HG03565 (cell line): ENCODE measurements at regions not wholly inside any gene's neighbourhood (a gene's known extent, or its start where the extent isn't known, plus 50 kb on each side); places are given as distances from the start of the nearest gene placed in this dataset.

ENCODE experiments used
- ATAC-seq: cut with Tn5 transposase; IDR thresholded peaks from one replicate; pipeline ENCODE4 v1.9.1; 2021; ENCODE audit warnings: mild to moderate bottlenecking, moderate library complexity; ENCODE audit not compliant: unreplicated experiment

DNA sequence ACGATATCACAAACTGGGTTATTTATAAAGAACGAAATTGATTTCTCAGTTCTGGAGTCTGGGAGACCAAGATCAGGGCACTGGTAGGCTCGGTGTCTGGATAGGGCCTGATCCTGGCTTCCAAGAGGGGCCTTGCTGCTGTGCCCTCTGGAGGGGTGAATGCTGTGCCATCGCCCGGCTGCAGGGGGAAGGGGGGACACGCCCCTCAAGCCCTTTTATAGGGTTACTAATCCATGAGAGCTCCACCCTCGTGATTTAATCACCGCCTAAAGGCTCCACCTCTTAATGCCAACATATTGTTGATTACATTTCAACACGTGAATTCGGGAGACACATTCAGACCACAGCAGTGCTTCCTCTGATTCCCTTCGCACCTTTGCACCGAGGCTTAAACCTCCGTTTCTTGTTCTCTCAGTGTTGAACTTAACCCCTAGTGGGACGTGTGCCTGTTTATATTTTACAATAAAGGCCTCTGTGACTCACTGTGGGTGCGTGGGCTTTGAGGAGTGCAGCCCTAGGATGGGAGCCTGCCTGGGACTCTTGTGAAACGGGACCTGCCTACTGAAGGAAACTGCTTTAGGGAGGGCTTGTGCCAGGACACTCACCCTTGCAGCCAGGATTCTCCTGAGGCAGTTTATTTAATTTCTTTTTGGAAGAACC lies 52.4 kb upstream of the SPATA13 start:
- no peak for ATAC-seq

- no peak for ATAC-seq
These were observed 51.9 kb upstream of the SPATA13 start for GRCh38 chr13:24108615-24108965.

DNA sequence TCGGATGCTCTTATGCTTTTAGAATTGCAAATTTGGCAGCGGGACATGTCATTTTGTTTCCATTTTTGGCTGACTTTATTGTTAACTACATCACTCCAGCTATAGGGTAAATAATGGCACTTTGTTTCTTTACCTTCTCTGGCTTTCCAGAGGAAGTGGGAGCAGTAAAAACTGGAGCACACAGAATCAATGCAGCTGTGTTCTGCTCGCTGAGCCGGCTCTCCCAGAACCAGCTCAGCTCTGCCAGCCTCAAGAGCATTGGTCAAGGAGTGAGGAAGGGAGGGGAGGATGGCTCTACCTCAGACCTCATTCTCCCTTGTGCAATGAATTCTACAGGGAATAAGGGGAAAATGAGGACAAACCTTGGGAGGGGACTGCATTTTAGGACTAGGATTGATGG lies 50.5 kb upstream of the SPATA13 start:
- ATAC-seq = no peak
